ENCODE measurements at regions not wholly inside any gene's neighbourhood (a gene's known extent, or its start where the extent isn't known, plus 50 kb on each side); places are given as distances from the start of the nearest gene placed in this dataset.
A peak's percentile ranks its signal among the peaks of the same experiment; 100 is the strongest.
"Not testable (repeated sequence)": the region's sequence is repeated elsewhere in the genome, so short reads cannot be mapped to it uniquely, and the experiment has no call there.

- H3K9me3 Mint-ChIP-seq: no peaks in the 10 kb centered on the region
- no peak overlapping the region for H3K4me3 Mint-ChIP-seq
- H3K27ac Mint-ChIP-seq: no peak overlapping the region
- H3K27me3 Mint-ChIP-seq: peaks cover 11% of the 10 kb centered on the region
- H3K36me3 Mint-ChIP-seq (ENCODE audit: low read depth): no peaks in the 10 kb centered on the region
- H3K4me1 Mint-ChIP-seq (ENCODE audit: low read depth): peaks cover 56% of the 10 kb centered on the region
- intact Hi-C loops (cut with micrococcal nuclease): no loop called here
Measured at GRCh38 chr12:47311010-47311409, 231.3 kb upstream of the AMIGO2 start.

- H3K27me3 Mint-ChIP-seq: peaks cover 11% of the 10 kb centered on the region
- intact Hi-C loops (cut with micrococcal nuclease): loop anchor here (5.0 to 10.0 kb wide), 4 partner anchors 84 to 276 kb away; no protein-coding TSS in a partner anchor
- peaks cover 37% of the 10 kb centered on the region for H3K4me1 Mint-ChIP-seq (ENCODE audit: low read depth)
- H3K36me3 Mint-ChIP-seq (ENCODE audit: low read depth): no peaks in the 10 kb centered on the region
- H3K9me3 Mint-ChIP-seq: no peaks in the 10 kb centered on the region
- no peak overlapping the region for H3K4me3 Mint-ChIP-seq
- H3K27ac Mint-ChIP-seq: no peak overlapping the region
Measured at GRCh38 chr12:47308672-47309071, 228.9 kb upstream of the AMIGO2 start.

- H3K4me1 Mint-ChIP-seq (ENCODE audit: low read depth): peaks cover 29% of the 10 kb centered on the region
Measured at GRCh38 chr12:47307680-47308399, 228.1 kb upstream of the AMIGO2 start.

GRCh38 chr12:47306773-47307679 lies 227.3 kb upstream of the AMIGO2 start:
- Mint-ChIP-seq H3K27ac (peak overlapping the region; percentile 80), H3K4me1 (ENCODE audit: low read depth) (peaks cover 24% of the 10 kb centered on the region), H3K27me3 (peaks cover 11% of the 10 kb centered on the region), H3K4me3 (peak overlapping the region; percentile 75)
- intact Hi-C loops (cut with micrococcal nuclease): loop anchor here (5.0 to 10.0 kb wide), 4 partner anchors 82 to 275 kb away; no protein-coding TSS in a partner anchor
- not testable (repeated sequence) for H3K36me3 Mint-ChIP-seq (ENCODE audit: low read depth); H3K9me3 Mint-ChIP-seq

More at GRCh38 chr12:47307680-47308399, 228.1 kb upstream of the AMIGO2 start:
- peak overlapping the region; percentile 80 for H3K27ac Mint-ChIP-seq
- H3K36me3 Mint-ChIP-seq (ENCODE audit: low read depth): no peaks in the 10 kb centered on the region
- peak overlapping the region; percentile 75 for H3K4me3 Mint-ChIP-seq
- H3K9me3 Mint-ChIP-seq: no peaks in the 10 kb centered on the region
- peaks cover 11% of the 10 kb centered on the region for H3K27me3 Mint-ChIP-seq
- intact Hi-C loops (cut with micrococcal nuclease): loop anchor here (5.0 to 10.0 kb wide), 4 partner anchors 83 to 276 kb away; no protein-coding TSS in a partner anchor

GRCh38 chr12:47306130-47306529 lies 226.4 kb upstream of the AMIGO2 start:
- H3K27ac Mint-ChIP-seq: peak overlapping the region; percentile 80
- no peaks in the 10 kb centered on the region for H3K9me3 Mint-ChIP-seq
- H3K4me1 Mint-ChIP-seq (ENCODE audit: low read depth): peaks cover 24% of the 10 kb centered on the region
- H3K36me3 Mint-ChIP-seq (ENCODE audit: low read depth): no peaks in the 10 kb centered on the region
- intact Hi-C loops (cut with micrococcal nuclease): loop anchor here (5.0 to 10.0 kb wide), 4 partner anchors 81 to 274 kb away; no protein-coding TSS in a partner anchor
- peaks cover 11% of the 10 kb centered on the region for H3K27me3 Mint-ChIP-seq
- H3K4me3 Mint-ChIP-seq: no peak overlapping the region

GRCh38 chr12:47305464-47305863 lies 225.7 kb upstream of the AMIGO2 start:
- Mint-ChIP-seq H3K36me3 (ENCODE audit: low read depth) (no peaks in the 10 kb centered on the region), H3K4me3 (no peak overlapping the region)
- intact Hi-C loops (cut with micrococcal nuclease): loop anchor here (5.0 to 10.0 kb wide), 4 partner anchors 81 to 273 kb away; no protein-coding TSS in a partner anchor

GRCh38 chr12:47303995-47304560 lies 224.3 kb upstream of the AMIGO2 start:
- no peaks in the 10 kb centered on the region for H3K36me3 Mint-ChIP-seq (ENCODE audit: low read depth)
- H3K4me3 Mint-ChIP-seq: no peak overlapping the region
- peak overlapping the region; percentile 8 for H3K27ac Mint-ChIP-seq
- peaks cover 11% of the 10 kb centered on the region for H3K27me3 Mint-ChIP-seq
- intact Hi-C loops (cut with micrococcal nuclease): loop anchor here (10.0 kb wide), 1 partner anchor 79 kb away; no protein-coding TSS in a partner anchor
- no peaks in the 10 kb centered on the region for H3K9me3 Mint-ChIP-seq
- peaks cover 28% of the 10 kb centered on the region for H3K4me1 Mint-ChIP-seq (ENCODE audit: low read depth)

More at GRCh38 chr12:47305464-47305863, 225.7 kb upstream of the AMIGO2 start:
- no peaks in the 10 kb centered on the region for H3K9me3 Mint-ChIP-seq
- H3K4me1 Mint-ChIP-seq (ENCODE audit: low read depth): peaks cover 24% of the 10 kb centered on the region
- H3K27me3 Mint-ChIP-seq: peaks cover 11% of the 10 kb centered on the region
- H3K27ac Mint-ChIP-seq: no peak overlapping the region

GRCh38 chr12:47303207-47303606 lies 223.4 kb upstream of the AMIGO2 start:
- H3K9me3 Mint-ChIP-seq: no peaks in the 10 kb centered on the region
- H3K27me3 Mint-ChIP-seq: peaks cover 11% of the 10 kb centered on the region
- intact Hi-C loops (cut with micrococcal nuclease): loop anchor here (10.0 kb wide), 1 partner anchor 78 kb away; no protein-coding TSS in a partner anchor
- no peaks in the 10 kb centered on the region for H3K36me3 Mint-ChIP-seq (ENCODE audit: low read depth)
- H3K27ac Mint-ChIP-seq: peak overlapping the region; percentile 8
- H3K4me3 Mint-ChIP-seq: no peak overlapping the region
- H3K4me1 Mint-ChIP-seq (ENCODE audit: low read depth): peaks cover 21% of the 10 kb centered on the region

- Mint-ChIP-seq H3K27ac (no peak overlapping the region), H3K4me3 (no peak overlapping the region), H3K9me3 (no peaks in the 10 kb centered on the region), H3K4me1 (ENCODE audit: low read depth) (peaks cover 11% of the 10 kb centered on the region), H3K27me3 (peaks cover 10% of the 10 kb centered on the region), H3K36me3 (ENCODE audit: low read depth) (no peaks in the 10 kb centered on the region)
- intact Hi-C loops (cut with micrococcal nuclease): loop anchor here (10.0 kb wide), 1 partner anchor 77 kb away; no protein-coding TSS in a partner anchor
Measured at GRCh38 chr12:47302111-47302671, 222.4 kb upstream of the AMIGO2 start.

- Mint-ChIP-seq H3K4me3 (no peak overlapping the region), H3K9me3 (no peaks in the 10 kb centered on the region), H3K4me1 (ENCODE audit: low read depth) (peaks cover 5% of the 10 kb centered on the region), H3K27me3 (no peaks in the 10 kb centered on the region), H3K36me3 (ENCODE audit: low read depth) (no peaks in the 10 kb centered on the region), H3K27ac (no peak overlapping the region)
- intact Hi-C loops (cut with micrococcal nuclease): no loop called here
Measured at GRCh38 chr12:47299586-47299985, 219.8 kb upstream of the AMIGO2 start.

- Mint-ChIP-seq H3K9me3 (no peaks in the 10 kb centered on the region), H3K36me3 (ENCODE audit: low read depth) (no peaks in the 10 kb centered on the region), H3K27ac (no peak overlapping the region), H3K4me3 (no peak overlapping the region), H3K27me3 (no peaks in the 10 kb centered on the region), H3K4me1 (ENCODE audit: low read depth) (peaks cover 5% of the 10 kb centered on the region)
- intact Hi-C loops (cut with micrococcal nuclease): no loop called here
Measured at GRCh38 chr12:47297993-47298392, 218.2 kb upstream of the AMIGO2 start.

- Mint-ChIP-seq H3K4me3 (no peak overlapping the region), H3K27me3 (no peaks in the 10 kb centered on the region), H3K9me3 (no peaks in the 10 kb centered on the region), H3K4me1 (ENCODE audit: low read depth) (peaks cover 5% of the 10 kb centered on the region), H3K36me3 (ENCODE audit: low read depth) (no peaks in the 10 kb centered on the region), H3K27ac (no peak overlapping the region)
- intact Hi-C loops (cut with micrococcal nuclease): no loop called here
Measured at GRCh38 chr12:47296828-47297227, 217.1 kb upstream of the AMIGO2 start.

- no peak overlapping the region for H3K27ac Mint-ChIP-seq
- no peak overlapping the region for H3K4me3 Mint-ChIP-seq
- no peaks in the 10 kb centered on the region for H3K27me3 Mint-ChIP-seq
- H3K9me3 Mint-ChIP-seq: no peaks in the 10 kb centered on the region
- intact Hi-C loops (cut with micrococcal nuclease): no loop called here
- no peaks in the 10 kb centered on the region for H3K4me1 Mint-ChIP-seq (ENCODE audit: low read depth)
- no peaks in the 10 kb centered on the region for H3K36me3 Mint-ChIP-seq (ENCODE audit: low read depth)
Measured at GRCh38 chr12:47293406-47293805, 213.6 kb upstream of the AMIGO2 start.

Measured in dendritic cell treated with granulocyte-macrophage colony-stimulating factor and Interleukin-4, amounts not matched to agents 40 ng/mL and 50 ng/mL, for 4 days (primary cell).